DND-41 (cell line): ENCODE measurements at regions not wholly inside any gene's neighbourhood (a gene's known extent, or its start where the extent isn't known, plus 50 kb on each side); places are given as distances from the start of the nearest gene placed in this dataset.
"Not testable (repeated sequence)": the region's sequence is repeated elsewhere in the genome, so short reads cannot be mapped to it uniquely, and the experiment has no call there.

ENCODE experiments used
- ATAC-seq: fragments of 200-7000 bp; cut with Tn5 transposase; 3 replicates; pipeline ENCODE4 v1.9.1; 2021; ENCODE audit warnings: low read depth; ENCODE audit not compliant: insufficient read depth
- DNase-seq: peaks from one replicate; pipeline ENCODE4 v3.0.0-alpha.2; 2020
- H2AFZ ChIP-seq: 2 replicates; pipeline ENCODE4 v1.6.0; 2012; ENCODE audit warnings: low read depth, low read length
- H3K27ac ChIP-seq: 2 replicates; pipeline ENCODE4 v1.5.1; 2012; ENCODE audit warnings: low read length, inconsistent platforms
- H3K27me3 ChIP-seq: fragments of 200-600 bp; sonication (generic); 2 replicates; pipeline ENCODE4 v1.6.0; 2012; ENCODE audit warnings: low read length, mild to moderate bottlenecking, inconsistent platforms; ENCODE audit not compliant: insufficient read depth, poor library complexity
- H3K36me3 ChIP-seq: 2 replicates; pipeline ENCODE4 v1.5.1; 2012; ENCODE audit warnings: low read length, inconsistent platforms; ENCODE audit not compliant: insufficient read depth
- H3K4me1 ChIP-seq: 2 replicates; pipeline ENCODE4 v1.5.1; 2012; ENCODE audit warnings: mild to moderate bottlenecking, low read length; ENCODE audit not compliant: insufficient read depth
- H3K4me2 ChIP-seq: 2 replicates; pipeline ENCODE4 v1.6.0; 2012; ENCODE audit warnings: mild to moderate bottlenecking, moderate library complexity, low read length, inconsistent platforms; ENCODE audit not compliant: insufficient read depth
- H3K4me3 ChIP-seq, 2 experiments: fragments of 200-600 bp in 1 of 2; shearing (Covaris generic) in 1 of 2; 2 replicates each; pipeline ENCODE4 v1.5.1; 2012 to 2016; ENCODE audit warnings: inconsistent platforms in 2 of 2, low read length in 2 of 2, mild to moderate bottlenecking in 2 of 2, low read depth in 1 of 2, moderate library complexity in 1 of 2
- H3K79me2 ChIP-seq: 2 replicates; pipeline ENCODE4 v1.6.0; 2012; ENCODE audit warnings: low read length, inconsistent platforms; ENCODE audit not compliant: insufficient read depth
- H3K9ac ChIP-seq: 2 replicates; pipeline ENCODE4 v1.6.0; 2012; ENCODE audit warnings: low read depth, mild to moderate bottlenecking, inconsistent platforms, low read length, moderate library complexity
- H3K9me3 ChIP-seq: 2 replicates; pipeline ENCODE4 v1.5.1; 2012; ENCODE audit warnings: low read length, moderate library complexity, mild to moderate bottlenecking, inconsistent platforms; ENCODE audit not compliant: insufficient read depth, severe bottlenecking
- H4K20me1 ChIP-seq: 2 replicates; pipeline ENCODE4 v1.6.0; 2012; ENCODE audit warnings: low read length; ENCODE audit not compliant: insufficient read depth
- CTCF ChIP-seq: IDR thresholded peaks from 2 replicates; pipeline ENCODE4 v1.5.1; 2012; ENCODE audit warnings: borderline replicate concordance, low read length, moderate library complexity, mild to moderate bottlenecking; ENCODE audit not compliant: poor library complexity, severe bottlenecking; ENCODE audit errors: extremely low read depth
- EZH2 ChIP-seq: IDR thresholded peaks from 3 replicates; pipeline ENCODE4 v1.6.1; 2012; ENCODE audit warnings: borderline replicate concordance, low read depth, mild to moderate bottlenecking, moderate library complexity, low read length, inconsistent platforms; ENCODE audit not compliant: severe bottlenecking

- not testable (repeated sequence) for H3K4me1 ChIP-seq, ATAC-seq, H3K4me3 ChIP-seq, DNase-seq, H3K36me3 ChIP-seq, H3K4me2 ChIP-seq, H3K79me2 ChIP-seq, H3K9me3 ChIP-seq, H2AFZ ChIP-seq, H3K27ac ChIP-seq, H3K9ac ChIP-seq, H4K20me1 ChIP-seq, H3K27me3 ChIP-seq
Observed at GRCh38 chr1:25171013-25171412, 61.3 kb downstream of the SYF2 start.

DNA sequence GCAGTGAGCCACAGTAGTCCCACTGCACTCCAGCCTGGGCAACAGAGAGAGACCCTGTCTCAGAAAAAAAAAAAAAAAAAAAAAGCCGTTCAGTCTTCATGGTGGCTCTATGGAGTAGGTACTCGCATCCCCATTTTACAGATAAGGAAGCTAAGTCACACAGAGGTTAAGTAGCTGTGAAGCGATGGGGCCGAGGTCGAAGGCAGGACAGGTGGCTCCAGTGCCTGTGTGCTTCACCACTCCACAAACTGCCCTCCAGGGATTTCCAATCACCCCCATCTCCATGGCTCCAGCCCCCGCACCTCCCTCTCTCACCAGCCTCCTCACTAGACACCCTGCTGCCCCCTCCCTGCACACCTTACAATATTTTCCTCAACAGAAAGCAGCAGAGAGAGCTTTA is 61.9 kb downstream of the SYF2 start:
- Histone ChIP-seq H4K20me1 (no peaks in the 10 kb centered on the region), H2AFZ (no peak overlapping the region), H3K27ac (no peak overlapping the region), H3K4me3 (no peak overlapping the region), H3K4me1 (no peaks in the 10 kb centered on the region), H3K9me3 (no peaks in the 10 kb centered on the region), H3K27me3 (no peaks in the 10 kb centered on the region), H3K36me3 (no peaks in the 10 kb centered on the region), H3K79me2 (no peaks in the 10 kb centered on the region), H3K4me2 (no peak overlapping the region), H3K9ac (no peak overlapping the region)
- DNase-seq = no peak
- no peak for ATAC-seq
- no peak for TF ChIP-seq EZH2
- no peak for TF ChIP-seq CTCF

GRCh38 chr1:25169610-25170009 is 62.7 kb downstream of the SYF2 start:
- TF ChIP-seq CTCF (no peak), EZH2 (no peak)
- H3K79me2 ChIP-seq = no peaks in the 10 kb centered on the region
- H3K27ac ChIP-seq = no peak overlapping the region
- no peaks in the 10 kb centered on the region for H3K4me1 ChIP-seq
- DNase-seq (no peak), ATAC-seq (no peak)
- no peak overlapping the region for H3K9ac ChIP-seq
- no peaks in the 10 kb centered on the region for H3K27me3 ChIP-seq
- H3K9me3 ChIP-seq = no peaks in the 10 kb centered on the region
- H4K20me1 ChIP-seq = no peaks in the 10 kb centered on the region
- no peak overlapping the region for H3K4me2 ChIP-seq
- no peak overlapping the region for H2AFZ ChIP-seq
- no peaks in the 10 kb centered on the region for H3K36me3 ChIP-seq
- H3K4me3 ChIP-seq = no peak overlapping the region

DNA sequence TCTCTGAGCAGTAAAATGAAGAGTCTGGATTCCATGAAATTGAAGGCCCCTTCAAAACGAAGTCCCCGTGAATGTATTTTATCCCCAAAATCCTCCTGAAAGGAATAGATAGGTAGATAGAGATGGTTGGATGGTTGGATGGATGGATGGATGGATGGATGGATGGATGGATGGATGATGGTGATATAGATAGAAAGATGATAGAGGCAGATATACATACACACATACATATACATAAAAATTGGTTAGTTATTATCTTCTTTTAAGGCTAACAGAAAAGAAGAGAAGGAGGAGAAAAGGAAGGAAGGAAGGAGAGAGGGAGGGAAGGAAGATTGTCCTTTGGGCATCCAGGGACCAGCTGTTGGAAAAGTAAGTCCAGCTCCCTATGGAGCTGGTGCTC is 63.1 kb downstream of the SYF2 start:
- no peak overlapping the region for H3K27ac ChIP-seq
- no peaks in the 10 kb centered on the region for H3K4me1 ChIP-seq
- H3K4me3 ChIP-seq = no peak overlapping the region
- no peaks in the 10 kb centered on the region for H3K79me2 ChIP-seq
- H4K20me1 ChIP-seq = no peaks in the 10 kb centered on the region
- no peak for TF ChIP-seq CTCF
- TF ChIP-seq EZH2 = no peak
- DNase-seq (no peak), ATAC-seq (no peak)
- H3K9ac ChIP-seq = no peak overlapping the region
- H3K36me3 ChIP-seq = no peaks in the 10 kb centered on the region
- H3K4me2 ChIP-seq = no peak overlapping the region
- no peak overlapping the region for H2AFZ ChIP-seq
- no peaks in the 10 kb centered on the region for H3K9me3 ChIP-seq
- H3K27me3 ChIP-seq = no peaks in the 10 kb centered on the region
